Mammary epithelial cell (primary cell): ENCODE measurements at regions not wholly inside any gene's neighbourhood (a gene's known extent, or its start where the extent isn't known, plus 50 kb on each side); places are given as distances from the start of the nearest gene placed in this dataset.

ENCODE experiments used
- EZH2 ChIP-seq: IDR thresholded peaks from 2 replicates; pipeline ENCODE4 v1.6.1; 2012; ENCODE audit warnings: low read length, inconsistent platforms, borderline replicate concordance
- TF ChIP-seq, protein P1 (sequence below), 2 donors: IDR thresholded peaks in 1 of 2; conservative IDR thresholded peaks in 1 of 2; 2 replicates each; pipeline ENCODE4 v1.5.1; 2011 to 2012; ENCODE audit warnings: inconsistent platforms in 2 of 2, low read length in 2 of 2, mild to moderate bottlenecking in 2 of 2, control low read depth in 1 of 2, low read depth in 1 of 2; ENCODE audit not compliant: insufficient read depth in 1 of 2; ENCODE audit errors: extremely low read depth in 1 of 2

DNA sequence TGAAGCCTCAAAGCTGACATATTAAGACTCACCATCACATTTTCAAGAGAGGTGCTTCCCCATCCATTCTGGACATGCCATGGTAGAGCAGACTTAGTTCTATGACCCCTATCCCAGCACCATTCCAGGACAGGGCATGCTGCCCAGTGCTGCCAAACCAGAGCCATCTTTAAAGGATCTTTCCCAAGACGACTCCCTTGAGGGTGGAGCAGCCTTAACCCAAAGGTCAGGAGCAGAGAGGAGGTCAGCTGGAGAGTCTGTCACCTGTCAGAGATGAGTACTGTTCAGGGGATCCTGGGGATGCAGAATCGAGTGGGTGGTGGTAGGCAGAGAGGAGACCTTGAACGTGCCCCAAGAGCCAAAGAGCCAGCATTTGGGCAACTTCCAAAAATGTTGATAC lies 459.8 kb downstream of the STK39 start:
- TF ChIP-seq, protein P1, sequence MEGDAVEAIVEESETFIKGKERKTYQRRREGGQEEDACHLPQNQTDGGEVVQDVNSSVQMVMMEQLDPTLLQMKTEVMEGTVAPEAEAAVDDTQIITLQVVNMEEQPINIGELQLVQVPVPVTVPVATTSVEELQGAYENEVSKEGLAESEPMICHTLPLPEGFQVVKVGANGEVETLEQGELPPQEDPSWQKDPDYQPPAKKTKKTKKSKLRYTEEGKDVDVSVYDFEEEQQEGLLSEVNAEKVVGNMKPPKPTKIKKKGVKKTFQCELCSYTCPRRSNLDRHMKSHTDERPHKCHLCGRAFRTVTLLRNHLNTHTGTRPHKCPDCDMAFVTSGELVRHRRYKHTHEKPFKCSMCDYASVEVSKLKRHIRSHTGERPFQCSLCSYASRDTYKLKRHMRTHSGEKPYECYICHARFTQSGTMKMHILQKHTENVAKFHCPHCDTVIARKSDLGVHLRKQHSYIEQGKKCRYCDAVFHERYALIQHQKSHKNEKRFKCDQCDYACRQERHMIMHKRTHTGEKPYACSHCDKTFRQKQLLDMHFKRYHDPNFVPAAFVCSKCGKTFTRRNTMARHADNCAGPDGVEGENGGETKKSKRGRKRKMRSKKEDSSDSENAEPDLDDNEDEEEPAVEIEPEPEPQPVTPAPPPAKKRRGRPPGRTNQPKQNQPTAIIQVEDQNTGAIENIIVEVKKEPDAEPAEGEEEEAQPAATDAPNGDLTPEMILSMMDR (conservative IDR thresholded peaks at IDR 0.05 in 1 of 2, IDR thresholded peaks at IDR 0.05 in 1 of 2; ENCODE audit: extremely low read depth in 1 of 2, insufficient read depth in 1 of 2, low read depth in 1 of 2, low read length in 2 of 2), result no peak
- TF ChIP-seq EZH2, result no peak
